OCI-M1 (cell line): ENCODE measurements at regions not wholly inside any gene's neighbourhood (a gene's known extent, or its start where the extent isn't known, plus 50 kb on each side); places are given as distances from the start of the nearest gene placed in this dataset.

Source experiments
- DNase-seq: peaks from one replicate; lab custom pipeline; 2025; lab: John Stamatoyannopoulos, UW

DNA sequence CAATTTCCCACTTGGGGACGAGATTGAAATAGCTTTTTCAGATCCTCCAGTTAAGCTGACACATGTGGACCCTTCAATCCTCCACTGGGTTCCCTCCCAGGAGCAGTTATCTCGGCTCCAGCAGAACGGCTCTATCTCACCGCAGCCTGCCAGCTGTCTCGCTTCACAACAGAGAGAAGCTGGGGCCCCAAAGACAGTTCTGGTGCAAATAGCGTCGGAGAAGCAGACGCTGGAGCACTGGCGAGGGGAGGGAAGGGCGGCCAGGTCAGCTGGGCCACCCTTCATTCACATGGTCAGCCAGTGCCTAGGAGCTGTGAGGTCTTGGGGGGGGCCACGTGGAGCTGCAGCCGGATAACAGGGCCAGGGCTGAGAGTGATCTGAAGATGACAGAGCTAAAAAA, 141.3 kb upstream of the SDK2 start:
- DNase-seq: peak; percentile 40

- DNase-seq: no peak
These were observed 141.9 kb upstream of the SDK2 start for GRCh38 chr17:73785958-73786743.

- DNase-seq: no peak
These were observed 143.1 kb upstream of the SDK2 start for GRCh38 chr17:73787076-73788059.

- DNase-seq: no peak
These were observed 143.9 kb upstream of the SDK2 start for GRCh38 chr17:73788111-73788510.

DNA sequence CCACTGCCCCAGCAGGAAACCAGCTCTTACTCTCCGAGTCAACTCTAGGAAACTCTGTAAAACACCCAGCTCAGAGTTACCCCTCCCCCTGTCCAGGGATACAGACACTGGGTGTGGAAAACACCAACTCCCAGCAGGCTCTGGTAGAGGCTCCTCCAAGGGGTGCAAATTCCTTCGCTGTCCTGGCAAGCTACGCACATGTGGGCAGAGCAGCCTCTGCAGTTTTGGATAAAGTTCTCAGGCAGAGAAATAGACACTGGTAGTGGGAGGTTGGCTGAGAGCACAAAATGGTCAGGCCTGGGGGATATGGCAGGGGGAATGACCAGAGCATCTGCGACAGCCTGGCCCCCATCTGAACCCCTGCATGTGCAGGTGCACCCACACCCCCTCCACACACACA, 146.9 kb upstream of the SDK2 start:
- DNase-seq: no peak

DNA sequence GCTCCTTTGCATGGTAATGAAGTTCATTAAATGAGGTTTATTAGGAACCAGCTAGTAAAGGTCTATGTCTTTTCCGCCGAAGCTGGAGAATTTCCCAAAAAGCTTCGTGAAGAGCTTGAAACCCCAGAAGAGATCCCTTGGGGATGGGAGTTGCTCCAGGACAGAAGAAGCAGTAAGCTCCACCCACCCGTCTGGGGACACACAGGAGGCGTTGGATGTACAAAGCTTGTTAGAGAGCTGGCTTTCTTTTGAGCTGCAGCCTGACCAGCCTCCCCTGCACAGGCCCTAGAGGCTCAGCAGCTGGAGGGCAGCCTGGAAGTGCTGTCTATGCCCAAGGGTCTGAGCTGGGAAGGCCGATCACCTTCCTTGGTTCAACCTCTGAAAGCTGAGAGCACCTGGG, 147.4 kb upstream of the SDK2 start:
- no peak for DNase-seq

- DNase-seq: no peak
These were observed 148.7 kb upstream of the SDK2 start for GRCh38 chr17:73792994-73793393.

DNA sequence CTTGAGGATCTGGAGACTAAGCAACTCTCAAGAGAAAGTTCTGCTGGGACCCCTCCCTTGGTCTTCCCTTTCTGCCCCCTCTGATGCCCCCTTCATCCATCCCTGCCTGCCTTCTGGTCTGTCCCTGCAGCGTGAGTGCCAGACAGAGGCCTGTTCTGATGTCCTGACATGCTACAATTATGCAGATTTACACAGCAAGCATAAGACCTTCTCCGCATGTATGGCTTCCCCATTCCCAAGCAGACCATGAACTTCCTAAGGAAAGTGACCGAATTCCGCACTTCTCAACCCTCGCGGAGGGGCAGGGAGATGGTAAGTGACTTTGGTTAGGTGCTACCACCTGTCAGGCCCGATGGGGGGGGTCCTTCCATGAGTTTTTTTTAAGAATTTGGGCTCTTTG, 150.1 kb upstream of the SDK2 start:
- no peak for DNase-seq

GRCh38 chr17:73795730-73796129, 151.5 kb upstream of the SDK2 start:
- DNase-seq: no peak

- no peak for DNase-seq
These were observed 153.4 kb upstream of the SDK2 start for GRCh38 chr17:73797594-73798110.

GRCh38 chr17:73798111-73798748, 154.0 kb upstream of the SDK2 start:
- DNase-seq: peak; percentile 3

GRCh38 chr17:73799096-73799495, 154.9 kb upstream of the SDK2 start:
- DNase-seq: no peak

GRCh38 chr17:73799781-73800627, 155.8 kb upstream of the SDK2 start:
- DNase-seq: no peak

DNA sequence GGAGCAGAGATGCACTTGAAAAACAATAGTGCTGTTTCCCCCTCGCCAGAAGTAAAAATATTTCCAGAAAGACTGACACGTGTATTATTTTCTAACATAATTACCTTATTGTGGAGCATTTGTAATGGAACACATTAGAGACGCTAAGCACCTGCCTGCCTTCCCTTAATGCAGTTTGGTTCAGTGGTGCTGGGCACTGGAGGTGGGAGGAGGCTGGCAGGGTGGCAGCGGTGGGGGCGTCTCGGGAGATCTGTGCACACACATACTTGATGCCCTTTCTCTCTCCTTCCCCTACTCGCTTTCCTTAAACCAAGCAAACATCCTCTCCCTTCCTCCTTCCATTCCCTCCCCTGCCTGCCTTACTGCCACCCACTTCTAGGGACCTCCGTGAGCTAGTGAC, 156.6 kb upstream of the SDK2 start:
- DNase-seq: no peak

GRCh38 chr17:73801455-73802100, 157.3 kb upstream of the SDK2 start:
- DNase-seq: no peak

GRCh38 chr17:73802314-73802713, 158.1 kb upstream of the SDK2 start:
- DNase-seq: no peak

GRCh38 chr17:73802871-73803270, 158.6 kb upstream of the SDK2 start:
- DNase-seq: no peak

GRCh38 chr17:73803964-73804435, 159.8 kb upstream of the SDK2 start:
- no peak for DNase-seq

GRCh38 chr17:73806768-73807167, 162.5 kb upstream of the SDK2 start:
- no peak for DNase-seq

DNA sequence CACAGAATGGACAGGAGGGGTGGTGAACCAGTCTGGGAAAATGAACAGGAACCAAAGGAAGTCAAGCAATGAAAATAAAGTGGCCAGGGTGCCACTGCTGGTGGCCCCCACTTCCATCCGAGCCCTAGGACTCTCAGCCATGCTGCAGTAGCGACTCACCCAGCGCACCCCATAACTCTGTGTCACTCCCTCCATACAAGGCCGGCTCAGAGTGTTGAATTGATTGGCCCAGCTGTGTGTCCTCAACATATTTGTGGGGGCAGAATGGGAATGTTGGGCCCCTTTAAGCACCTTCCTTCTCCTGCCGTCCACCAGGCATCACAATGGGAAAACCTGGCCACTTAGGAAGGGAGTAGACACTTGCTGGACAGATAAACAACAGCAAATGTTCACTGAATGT, 169.0 kb upstream of the SDK2 start:
- no peak for DNase-seq

GRCh38 chr17:73814075-73814474, 169.8 kb upstream of the SDK2 start:
- no peak for DNase-seq
